ENCODE measurements at regions not wholly inside any gene's neighbourhood (a gene's known extent, or its start where the extent isn't known, plus 50 kb on each side); places are given as distances from the start of the nearest gene placed in this dataset.

GRCh38 chr3:30285188-30286006, 321.0 kb upstream of the TGFBR2 start:
- no peak for TF ChIP-seq CTCF (IDR thresholded peaks at IDR 0.05; ENCODE audit: poor library complexity, severe bottlenecking)
- TF ChIP-seq MXI1 (conservative IDR thresholded peaks at IDR 0.05; ENCODE audit: poor library complexity, severe bottlenecking) = no peak
- no peak for TF ChIP-seq EZH2 (IDR thresholded peaks at IDR 0.05; ENCODE audit: borderline replicate concordance, insufficient read depth, low read length, poor library complexity, severe bottlenecking)
- no peak for TF ChIP-seq RAD21 (conservative IDR thresholded peaks at IDR 0.05)
- TF ChIP-seq TAF1 (IDR thresholded peaks at IDR 0.05; ENCODE audit: low read depth) = no peak
- TF ChIP-seq POLR2AphosphoS5 (IDR thresholded peaks at IDR 0.05) = no peak
- TF ChIP-seq REST (IDR thresholded peaks at IDR 0.05; ENCODE audit: borderline replicate concordance) = no peak
- no peak for TF ChIP-seq EP300 (conservative IDR thresholded peaks at IDR 0.05; ENCODE audit: poor library complexity, severe bottlenecking)

All from neural cell (in vitro differentiated cells).